Activated CD4-positive, alpha-beta memory T cell treated with anti-CD3 and anti-CD28 coated beads for 36 hours (primary cell): ENCODE measurements at regions not wholly inside any gene's neighbourhood (a gene's known extent, or its start where the extent isn't known, plus 50 kb on each side); places are given as distances from the start of the nearest gene placed in this dataset.
"Not testable (repeated sequence)": the region's sequence is repeated elsewhere in the genome, so short reads cannot be mapped to it uniquely, and the experiment has no call there.

Experiments
- CTCF ChIA-PET: fragments of 350-600 bp; sonication (Branson Sonifier 250); formaldehyde crosslinking; loops from one replicate; lab custom pipeline; 2021; ENCODE audit warnings: antibody characterized with exemption, inconsistent platforms; lab: Charles Lee
- POLR2A ChIA-PET: fragments of 350-600 bp; sonication (Branson Sonifier 250); formaldehyde crosslinking; loops from one replicate; lab custom pipeline; 2021; ENCODE audit warnings: antibody characterized with exemption; lab: Charles Lee
- DNase-seq: peaks from one replicate; pipeline ENCODE4 v3.0.0-alpha.2; 2020
- H3K27ac Mint-ChIP-seq: one replicate; pipeline ENCODE4 v1.8.0; 2021; ENCODE audit warnings: mixed read lengths
- H3K27me3 Mint-ChIP-seq: one replicate; pipeline ENCODE4 v1.8.0; 2021; ENCODE audit warnings: mixed read lengths
- H3K36me3 Mint-ChIP-seq: one replicate; pipeline ENCODE4 v1.8.0; 2021; ENCODE audit warnings: mixed read lengths
- H3K4me1 Mint-ChIP-seq: one replicate; pipeline ENCODE4 v1.8.0; 2021; ENCODE audit warnings: low read depth, mixed read lengths
- H3K4me3 Mint-ChIP-seq: one replicate; pipeline ENCODE4 v1.8.0; 2021; ENCODE audit warnings: mild to moderate bottlenecking, mixed read lengths
- H3K9me3 Mint-ChIP-seq: one replicate; pipeline ENCODE4 v1.8.0; 2021; ENCODE audit warnings: mixed read lengths
- intact Hi-C: fragments of 100-400 bp; cut with micrococcal nuclease; formaldehyde crosslinking; loops from one replicate; pipeline ENCODE4 v1.15.1; 2023

DNA sequence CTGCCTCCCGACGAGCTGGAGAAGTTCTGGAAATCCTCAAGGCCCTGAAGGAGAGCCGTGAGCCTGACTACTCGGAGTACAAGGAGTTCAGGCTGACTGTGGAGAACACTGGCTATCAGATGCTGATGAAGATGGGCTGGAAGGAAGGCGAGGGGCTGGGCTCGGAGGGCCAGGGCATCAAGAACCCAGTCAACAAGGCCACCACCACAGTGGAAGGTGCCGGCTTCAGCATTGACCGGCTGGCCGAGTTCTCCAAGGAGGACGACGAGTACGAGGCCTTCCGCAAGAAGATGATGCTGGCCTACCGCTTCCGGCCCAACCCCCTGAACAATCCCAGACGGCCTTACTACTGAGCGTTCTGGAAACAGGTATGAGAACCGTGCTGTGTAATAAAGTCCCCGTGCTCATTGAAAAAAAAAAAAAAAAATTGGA lies 366.1 kb upstream of the ATXN7L3B start:
- CTCF ChIA-PET, result no interaction called here
- POLR2A ChIA-PET, result no interaction called here
- intact Hi-C loops, result no loop called here
- peaks cover 6% of the 10 kb centered on the region for H3K9me3 Mint-ChIP-seq
- no peaks in the 10 kb centered on the region for H3K36me3 Mint-ChIP-seq
- H3K4me1 Mint-ChIP-seq, result no peaks in the 10 kb centered on the region
- no peak overlapping the region for H3K27ac Mint-ChIP-seq
- no peak overlapping the region for H3K4me3 Mint-ChIP-seq
- DNase-seq, result no peak
- H3K27me3 Mint-ChIP-seq, result no peaks in the 10 kb centered on the region

DNA sequence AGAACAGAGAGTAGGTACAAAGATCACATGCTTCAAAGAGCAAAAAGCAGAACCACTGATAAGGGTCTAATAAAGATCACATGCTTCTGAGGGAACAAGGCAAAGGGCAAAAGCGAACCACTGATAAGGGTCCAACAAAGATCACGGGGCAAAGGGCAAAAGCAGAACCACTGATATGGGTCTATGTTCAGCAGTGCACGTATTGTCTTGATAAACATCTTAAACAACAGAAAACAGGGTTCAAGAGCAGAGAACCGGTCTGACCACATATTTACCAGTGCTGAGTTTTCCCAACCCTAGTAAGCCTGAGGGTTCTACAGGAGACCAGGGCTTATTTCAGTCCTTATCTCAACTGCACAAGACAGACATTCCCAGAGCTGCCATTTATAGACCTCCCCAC lies 362.7 kb upstream of the ATXN7L3B start:
- DNase-seq, intact Hi-C loops, H3K36me3 Mint-ChIP-seq, H3K27me3 Mint-ChIP-seq, H3K4me3 Mint-ChIP-seq, H3K4me1 Mint-ChIP-seq, POLR2A ChIA-PET, H3K9me3 Mint-ChIP-seq, CTCF ChIA-PET, H3K27ac Mint-ChIP-seq: not testable (repeated sequence)

DNA sequence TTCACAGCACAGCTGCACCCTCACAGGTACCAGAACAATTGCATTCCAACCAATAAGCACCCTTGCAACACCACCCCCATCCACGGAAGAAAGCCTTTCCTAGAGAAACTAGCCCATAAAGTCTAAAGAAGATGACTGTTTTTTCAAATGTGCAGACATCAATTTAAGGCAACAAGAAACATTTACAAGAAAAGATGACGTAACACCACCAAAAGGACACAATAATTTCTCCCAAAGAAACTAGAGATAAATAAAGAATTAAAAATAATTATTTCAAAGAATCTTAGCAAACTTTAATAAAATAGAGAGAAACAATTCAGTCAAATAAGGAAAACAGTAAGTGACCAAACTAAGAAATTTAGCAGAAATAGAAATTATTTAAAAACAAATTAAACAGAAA lies 352.3 kb upstream of the ATXN7L3B start:
- DNase-seq, result no peak
- CTCF ChIA-PET, result no interaction called here
- intact Hi-C loops, result no loop called here
- no peaks in the 10 kb centered on the region for H3K4me1 Mint-ChIP-seq
- POLR2A ChIA-PET, result no interaction called here
- H3K9me3 Mint-ChIP-seq, result no peaks in the 10 kb centered on the region
- H3K27ac Mint-ChIP-seq, result no peak overlapping the region
- H3K36me3 Mint-ChIP-seq, result no peaks in the 10 kb centered on the region
- no peaks in the 10 kb centered on the region for H3K27me3 Mint-ChIP-seq
- no peak overlapping the region for H3K4me3 Mint-ChIP-seq

DNA sequence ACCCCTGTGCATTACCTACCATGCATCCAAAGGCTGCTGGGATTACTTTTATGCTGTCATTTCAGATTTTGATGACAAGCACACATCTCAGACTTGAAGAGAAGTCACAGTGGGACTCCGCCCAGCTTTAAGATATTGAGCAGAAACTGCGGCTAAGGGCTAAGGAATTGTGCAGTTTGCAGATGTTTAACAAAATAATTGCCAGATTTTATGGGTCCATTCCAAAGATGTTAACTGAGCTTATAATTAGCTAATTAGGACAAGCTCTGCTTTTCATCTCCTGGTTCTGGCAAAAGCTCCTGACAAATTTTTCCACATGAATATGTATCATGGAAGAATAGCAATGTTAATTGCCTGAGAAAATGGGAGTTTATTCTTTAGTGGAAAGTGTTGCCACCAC lies 344.4 kb upstream of the ATXN7L3B start:
- ChIA-PET CTCF (no interaction called here), POLR2A (no interaction called here)
- no peak overlapping the region for H3K4me3 Mint-ChIP-seq
- intact Hi-C loops, result no loop called here
- H3K4me1 Mint-ChIP-seq, result no peaks in the 10 kb centered on the region
- no peaks in the 10 kb centered on the region for H3K9me3 Mint-ChIP-seq
- no peaks in the 10 kb centered on the region for H3K36me3 Mint-ChIP-seq
- H3K27ac Mint-ChIP-seq, result no peak overlapping the region
- no peaks in the 10 kb centered on the region for H3K27me3 Mint-ChIP-seq
- no peak for DNase-seq

DNA sequence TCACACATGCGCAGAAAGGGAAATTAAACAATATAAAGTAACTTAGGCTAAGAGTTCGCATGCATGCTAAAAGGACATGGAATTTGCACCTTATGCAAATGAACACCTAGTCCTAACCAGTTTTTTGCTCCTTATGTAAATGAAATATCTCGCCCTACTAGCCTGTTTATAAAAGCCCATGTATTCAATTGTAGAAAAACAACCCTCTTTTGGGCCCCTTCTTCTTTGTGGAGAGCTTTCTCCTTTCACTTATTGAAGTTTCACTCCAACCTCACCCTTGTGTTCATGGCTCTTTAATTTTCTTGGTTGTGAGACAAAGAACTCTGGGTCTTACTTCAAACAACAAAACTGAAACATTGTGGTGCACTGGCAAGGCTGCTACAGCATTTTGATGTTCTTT lies 333.4 kb upstream of the ATXN7L3B start:
- no peaks in the 10 kb centered on the region for H3K27me3 Mint-ChIP-seq
- no peak for DNase-seq
- ChIA-PET POLR2A (no interaction called here), CTCF (no interaction called here)
- intact Hi-C loops, result no loop called here
- no peaks in the 10 kb centered on the region for H3K4me1 Mint-ChIP-seq
- H3K27ac Mint-ChIP-seq, result no peak overlapping the region
- no peak overlapping the region for H3K4me3 Mint-ChIP-seq
- peaks cover 8% of the 10 kb centered on the region for H3K9me3 Mint-ChIP-seq
- H3K36me3 Mint-ChIP-seq, result no peaks in the 10 kb centered on the region

DNA sequence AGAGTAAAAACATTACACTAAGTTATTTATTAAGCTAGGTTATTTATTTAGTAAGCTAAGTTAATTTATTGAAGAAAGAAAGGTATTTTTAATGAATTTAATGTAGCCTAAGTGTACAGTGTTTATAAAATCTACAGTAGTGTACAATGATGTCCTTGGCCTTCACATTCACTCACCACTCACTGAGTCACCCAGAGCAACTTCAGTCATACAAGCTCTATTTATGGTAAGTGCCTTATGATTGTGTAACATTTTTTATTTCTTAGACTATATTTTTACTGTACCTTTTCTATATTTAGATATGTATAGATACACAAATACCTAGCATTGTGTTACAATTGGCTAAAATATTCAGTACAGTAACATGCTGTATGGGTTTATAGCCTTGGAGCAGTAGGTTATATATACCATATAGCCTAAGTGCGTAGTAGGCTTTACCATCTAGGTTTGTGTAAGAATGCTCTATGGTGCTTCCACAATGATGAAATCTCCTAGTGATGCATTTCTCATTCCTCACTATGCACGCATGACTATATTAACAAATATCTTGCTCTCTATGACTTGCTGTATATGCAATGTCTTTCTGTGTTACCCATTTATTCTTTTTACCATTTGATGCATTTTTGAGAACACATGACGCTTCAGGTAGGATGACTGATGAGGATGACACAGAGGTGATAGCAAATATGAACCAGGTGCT lies 309.6 kb upstream of the ATXN7L3B start:
- intact Hi-C loops, result no loop called here
- H3K27ac Mint-ChIP-seq, result no peak overlapping the region
- no peak for DNase-seq
- no peaks in the 10 kb centered on the region for H3K9me3 Mint-ChIP-seq
- CTCF ChIA-PET, result no interaction called here
- no peak overlapping the region for H3K4me3 Mint-ChIP-seq
- no peaks in the 10 kb centered on the region for H3K27me3 Mint-ChIP-seq
- POLR2A ChIA-PET, result no interaction called here
- H3K4me1 Mint-ChIP-seq, result no peaks in the 10 kb centered on the region
- H3K36me3 Mint-ChIP-seq, result no peaks in the 10 kb centered on the region

DNA sequence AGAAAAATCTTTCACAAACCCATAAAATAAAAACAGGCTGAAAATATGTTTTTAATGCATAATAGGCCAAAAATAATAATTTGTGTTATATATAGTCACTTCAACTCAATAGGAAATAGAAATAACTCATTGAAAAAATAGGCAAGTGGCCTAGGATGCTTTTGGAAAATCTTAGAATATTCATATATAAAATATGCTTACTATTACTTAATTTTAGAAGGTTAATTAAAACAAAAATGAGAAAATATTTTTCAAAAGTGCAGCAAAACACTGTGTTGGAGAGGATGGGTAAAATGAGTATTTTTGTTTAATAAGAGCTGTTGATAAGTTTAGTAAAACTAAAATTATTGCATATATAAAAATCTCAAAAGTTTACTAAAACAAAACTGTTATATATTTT lies 308.0 kb upstream of the ATXN7L3B start:
- Mint-ChIP-seq H3K27me3 (no peaks in the 10 kb centered on the region), H3K4me1 (no peaks in the 10 kb centered on the region), H3K36me3 (no peaks in the 10 kb centered on the region), H3K9me3 (no peaks in the 10 kb centered on the region), H3K27ac (no peak overlapping the region), H3K4me3 (no peak overlapping the region)
- POLR2A ChIA-PET, result no interaction called here
- CTCF ChIA-PET, result no interaction called here
- no peak for DNase-seq
- intact Hi-C loops, result no loop called here

DNA sequence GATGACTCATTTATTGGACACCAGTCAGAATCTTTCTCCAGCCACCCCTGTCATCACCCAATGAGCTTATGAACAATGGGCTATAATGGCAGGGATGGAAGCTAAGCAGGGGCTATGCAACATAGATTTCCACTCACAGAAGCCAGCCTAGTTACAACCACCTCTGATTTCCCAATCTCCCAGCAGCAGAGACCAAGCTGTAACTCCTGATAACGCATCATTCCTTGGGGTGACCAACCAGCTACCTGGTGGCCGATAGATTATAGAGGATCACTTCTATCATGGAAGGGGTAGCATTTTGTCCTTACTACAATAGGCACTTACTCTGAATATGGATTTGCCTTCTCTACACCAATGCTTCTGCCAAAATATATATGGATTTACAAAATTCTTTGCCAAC lies 302.3 kb upstream of the ATXN7L3B start:
- H3K4me1 Mint-ChIP-seq, result no peaks in the 10 kb centered on the region
- H3K4me3 Mint-ChIP-seq, result no peak overlapping the region
- no peaks in the 10 kb centered on the region for H3K36me3 Mint-ChIP-seq
- H3K27me3 Mint-ChIP-seq, result no peaks in the 10 kb centered on the region
- intact Hi-C loops, result no loop called here
- ChIA-PET CTCF (no interaction called here), POLR2A (no interaction called here)
- DNase-seq, result no peak
- no peak overlapping the region for H3K27ac Mint-ChIP-seq
- H3K9me3 Mint-ChIP-seq, result peaks cover 15% of the 10 kb centered on the region

DNA sequence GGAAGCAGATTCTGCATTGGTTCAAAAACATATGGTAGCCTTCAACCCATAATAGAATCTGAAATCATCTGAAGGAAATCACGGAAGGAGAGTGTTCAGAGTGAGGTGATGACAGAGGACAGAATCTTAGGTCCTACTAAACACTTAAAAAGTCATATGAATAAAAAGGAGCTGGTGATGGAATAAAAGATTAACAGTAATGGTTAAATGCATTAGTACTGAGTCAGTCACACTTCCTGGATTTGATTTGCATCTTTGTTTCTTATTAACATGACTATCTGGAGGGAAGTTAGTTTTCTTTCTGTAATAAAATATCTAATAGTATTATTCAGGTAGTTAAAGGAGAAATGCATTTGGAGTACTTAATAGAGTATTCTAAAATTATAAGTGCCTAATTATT lies 296.3 kb upstream of the ATXN7L3B start:
- ChIA-PET CTCF (interaction anchor here (0.5 kb wide), 1 partner anchor 170 kb away, joined by 3 read pairs; no protein-coding TSS in a partner anchor), POLR2A (no interaction called here)
- no peak for DNase-seq
- no peaks in the 10 kb centered on the region for H3K4me1 Mint-ChIP-seq
- H3K27me3 Mint-ChIP-seq, result no peaks in the 10 kb centered on the region
- no peaks in the 10 kb centered on the region for H3K36me3 Mint-ChIP-seq
- intact Hi-C loops, result no loop called here
- no peak overlapping the region for H3K4me3 Mint-ChIP-seq
- peaks cover 22% of the 10 kb centered on the region for H3K9me3 Mint-ChIP-seq
- no peak overlapping the region for H3K27ac Mint-ChIP-seq

DNA sequence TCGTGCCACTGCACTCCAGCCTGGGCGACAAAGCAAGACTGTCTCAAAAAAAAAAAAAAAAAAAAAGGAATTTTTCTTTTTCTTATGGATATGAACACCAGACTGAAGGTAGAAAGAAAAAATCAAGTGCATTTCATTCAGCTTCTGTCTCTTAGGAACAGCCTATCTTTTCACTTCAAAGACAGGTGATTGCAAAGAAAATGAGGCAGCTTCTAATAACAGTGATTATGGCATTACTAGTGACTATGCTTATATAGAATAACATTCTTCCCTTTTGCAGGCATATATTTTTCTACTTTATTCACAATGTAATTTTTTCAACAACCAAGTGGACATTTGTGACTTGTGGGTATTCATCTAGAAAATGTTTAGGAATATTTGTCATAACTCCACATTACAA lies 295.5 kb upstream of the ATXN7L3B start:
- Mint-ChIP-seq H3K27me3 (no peaks in the 10 kb centered on the region), H3K27ac (no peak overlapping the region), H3K36me3 (no peaks in the 10 kb centered on the region), H3K4me3 (no peak overlapping the region), H3K9me3 (peaks cover 24% of the 10 kb centered on the region), H3K4me1 (no peaks in the 10 kb centered on the region)
- ChIA-PET CTCF (no interaction called here), POLR2A (no interaction called here)
- intact Hi-C loops, result no loop called here
- no peak for DNase-seq

DNA sequence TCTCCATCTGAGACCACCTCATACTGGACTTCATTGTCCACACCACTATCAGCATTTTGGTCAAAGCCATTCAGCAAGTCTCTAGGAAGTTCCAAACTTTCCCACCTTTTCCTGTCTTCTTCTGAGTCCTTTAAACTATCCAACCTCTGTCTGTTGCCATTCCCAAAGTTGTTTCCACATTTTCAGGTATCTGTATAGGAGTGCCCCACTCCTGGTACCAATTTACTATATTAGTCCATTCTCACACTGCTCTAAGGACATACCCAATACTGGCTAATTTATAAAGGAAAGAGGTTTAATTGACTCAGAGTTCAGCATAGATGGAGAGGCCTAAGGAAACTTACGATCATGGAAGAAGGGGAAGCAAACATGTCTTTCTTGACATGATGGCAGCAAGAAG lies 292.2 kb upstream of the ATXN7L3B start:
- Mint-ChIP-seq H3K9me3 (peaks cover 12% of the 10 kb centered on the region), H3K27ac (no peak overlapping the region), H3K36me3 (no peaks in the 10 kb centered on the region), H3K4me3 (no peak overlapping the region), H3K27me3 (no peaks in the 10 kb centered on the region), H3K4me1 (no peaks in the 10 kb centered on the region)
- ChIA-PET POLR2A (no interaction called here), CTCF (no interaction called here)
- no peak for DNase-seq
- intact Hi-C loops, result no loop called here

DNA sequence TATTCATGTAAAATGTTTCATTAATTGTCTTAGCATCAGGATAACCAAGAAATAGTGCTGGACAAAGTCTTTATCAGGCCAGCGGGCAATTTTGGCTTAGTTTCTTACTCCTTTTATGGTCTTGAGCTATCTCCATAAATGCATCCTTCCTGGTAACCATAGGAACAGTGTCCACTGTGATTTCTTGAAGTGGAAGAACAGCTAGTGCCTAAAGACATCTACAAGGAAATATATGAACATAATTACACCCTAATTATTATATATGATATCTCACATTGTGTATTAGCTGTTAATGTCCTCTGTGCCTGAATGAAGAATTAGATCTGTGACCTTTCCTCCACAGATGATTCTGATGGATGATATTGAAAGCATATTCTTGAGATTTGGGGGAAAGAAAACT lies 286.7 kb upstream of the ATXN7L3B start:
- no peaks in the 10 kb centered on the region for H3K36me3 Mint-ChIP-seq
- no peaks in the 10 kb centered on the region for H3K4me1 Mint-ChIP-seq
- ChIA-PET CTCF (no interaction called here), POLR2A (no interaction called here)
- intact Hi-C loops, result no loop called here
- no peak for DNase-seq
- H3K27ac Mint-ChIP-seq, result no peak overlapping the region
- peaks cover 14% of the 10 kb centered on the region for H3K9me3 Mint-ChIP-seq
- H3K27me3 Mint-ChIP-seq, result no peaks in the 10 kb centered on the region
- H3K4me3 Mint-ChIP-seq, result no peak overlapping the region

DNA sequence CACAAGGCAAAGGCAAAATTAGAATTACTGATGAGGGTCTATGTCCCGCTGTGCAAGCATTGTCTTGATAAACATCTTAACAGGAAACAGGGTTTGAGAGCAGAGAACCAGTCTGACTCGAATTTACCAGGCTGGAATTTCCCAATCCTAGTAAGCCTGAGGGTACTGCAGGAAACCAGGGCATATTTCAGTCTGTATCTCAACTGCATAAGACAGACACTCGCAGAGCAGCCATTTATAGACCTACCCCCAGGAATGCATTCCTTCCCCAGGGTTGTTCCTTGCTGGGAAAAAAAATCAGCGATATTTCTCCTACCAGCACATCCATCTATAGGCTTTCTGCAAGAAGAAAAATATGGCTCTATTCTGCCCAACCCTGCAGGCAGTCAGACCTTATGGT lies 283.8 kb upstream of the ATXN7L3B start:
- POLR2A ChIA-PET, H3K4me3 Mint-ChIP-seq, CTCF ChIA-PET, H3K9me3 Mint-ChIP-seq, DNase-seq, H3K27ac Mint-ChIP-seq, H3K27me3 Mint-ChIP-seq, H3K36me3 Mint-ChIP-seq, H3K4me1 Mint-ChIP-seq, intact Hi-C loops: not testable (repeated sequence)
